GM12864 (cell line): ENCODE measurements at regions not wholly inside any gene's neighbourhood (a gene's known extent, or its start where the extent isn't known, plus 50 kb on each side); places are given as distances from the start of the nearest gene placed in this dataset.
"Not testable (repeated sequence)": the region's sequence is repeated elsewhere in the genome, so short reads cannot be mapped to it uniquely, and the experiment has no call there.

Source experiments
- DNase-seq: peaks from one replicate; pipeline ENCODE4 v3.0.0-alpha.2; 2011; ENCODE audit warnings: low read depth
- H3K4me3 ChIP-seq: 2 replicates; pipeline ENCODE4 v1.5.1; 2011; ENCODE audit warnings: mild to moderate bottlenecking, low read depth, low read length, control low read depth
- TF ChIP-seq, protein P1 (sequence below): IDR thresholded peaks from 2 replicates; pipeline ENCODE4 v1.5.1; 2011; ENCODE audit warnings: low read depth, mild to moderate bottlenecking, moderate library complexity, low read length, control low read depth, inconsistent platforms; ENCODE audit errors: missing control alignments

DNA sequence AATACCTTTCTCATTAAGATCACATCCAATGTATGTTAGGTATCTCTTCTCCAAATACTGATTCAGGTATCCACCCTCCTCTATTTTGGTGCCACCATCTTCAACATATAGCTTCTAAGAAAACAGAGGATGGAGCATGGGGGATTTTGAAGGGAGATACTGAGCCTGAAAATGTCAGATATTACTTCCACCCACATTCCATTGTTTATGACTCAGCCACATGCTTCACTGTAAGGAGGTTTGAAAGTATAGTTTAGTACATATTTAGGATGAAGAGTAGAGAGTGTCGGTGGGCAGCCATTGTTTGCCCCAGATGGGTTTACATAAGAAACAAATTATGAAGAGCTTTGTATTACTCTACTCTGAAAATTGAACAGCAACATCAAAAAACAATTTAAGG, 286.7 kb downstream of the TFAP2B start:
- TF ChIP-seq, protein P1, sequence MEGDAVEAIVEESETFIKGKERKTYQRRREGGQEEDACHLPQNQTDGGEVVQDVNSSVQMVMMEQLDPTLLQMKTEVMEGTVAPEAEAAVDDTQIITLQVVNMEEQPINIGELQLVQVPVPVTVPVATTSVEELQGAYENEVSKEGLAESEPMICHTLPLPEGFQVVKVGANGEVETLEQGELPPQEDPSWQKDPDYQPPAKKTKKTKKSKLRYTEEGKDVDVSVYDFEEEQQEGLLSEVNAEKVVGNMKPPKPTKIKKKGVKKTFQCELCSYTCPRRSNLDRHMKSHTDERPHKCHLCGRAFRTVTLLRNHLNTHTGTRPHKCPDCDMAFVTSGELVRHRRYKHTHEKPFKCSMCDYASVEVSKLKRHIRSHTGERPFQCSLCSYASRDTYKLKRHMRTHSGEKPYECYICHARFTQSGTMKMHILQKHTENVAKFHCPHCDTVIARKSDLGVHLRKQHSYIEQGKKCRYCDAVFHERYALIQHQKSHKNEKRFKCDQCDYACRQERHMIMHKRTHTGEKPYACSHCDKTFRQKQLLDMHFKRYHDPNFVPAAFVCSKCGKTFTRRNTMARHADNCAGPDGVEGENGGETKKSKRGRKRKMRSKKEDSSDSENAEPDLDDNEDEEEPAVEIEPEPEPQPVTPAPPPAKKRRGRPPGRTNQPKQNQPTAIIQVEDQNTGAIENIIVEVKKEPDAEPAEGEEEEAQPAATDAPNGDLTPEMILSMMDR = no peak
- DNase-seq = no peak

DNA sequence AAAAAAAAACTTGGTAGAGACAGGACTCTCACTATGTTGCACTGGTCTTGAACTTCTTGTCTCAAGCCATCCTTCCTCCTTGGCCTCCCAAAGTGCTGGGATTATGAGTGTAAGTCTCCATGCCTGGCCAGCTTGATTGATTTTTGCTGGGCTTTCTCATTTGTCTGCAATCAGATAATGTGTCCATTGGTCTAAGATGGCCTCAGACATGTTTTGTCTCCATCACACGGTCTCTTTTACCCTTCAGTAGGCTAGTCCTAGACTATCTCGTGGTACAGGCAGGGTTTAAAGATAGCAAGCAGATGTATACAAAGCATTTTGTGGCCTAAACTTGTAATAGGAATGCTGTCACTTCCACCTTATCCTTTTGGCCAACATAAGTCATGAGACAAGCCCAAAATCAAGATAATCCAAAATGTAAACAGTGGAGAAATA, 289.1 kb downstream of the TFAP2B start:
- no peak for DNase-seq
- TF ChIP-seq, protein P1 = no peak
- H3K4me3 ChIP-seq = no peak overlapping the region

More for the DNA sequence above, 286.7 kb downstream of the TFAP2B start:
- H3K4me3 ChIP-seq = no peak overlapping the region

DNA sequence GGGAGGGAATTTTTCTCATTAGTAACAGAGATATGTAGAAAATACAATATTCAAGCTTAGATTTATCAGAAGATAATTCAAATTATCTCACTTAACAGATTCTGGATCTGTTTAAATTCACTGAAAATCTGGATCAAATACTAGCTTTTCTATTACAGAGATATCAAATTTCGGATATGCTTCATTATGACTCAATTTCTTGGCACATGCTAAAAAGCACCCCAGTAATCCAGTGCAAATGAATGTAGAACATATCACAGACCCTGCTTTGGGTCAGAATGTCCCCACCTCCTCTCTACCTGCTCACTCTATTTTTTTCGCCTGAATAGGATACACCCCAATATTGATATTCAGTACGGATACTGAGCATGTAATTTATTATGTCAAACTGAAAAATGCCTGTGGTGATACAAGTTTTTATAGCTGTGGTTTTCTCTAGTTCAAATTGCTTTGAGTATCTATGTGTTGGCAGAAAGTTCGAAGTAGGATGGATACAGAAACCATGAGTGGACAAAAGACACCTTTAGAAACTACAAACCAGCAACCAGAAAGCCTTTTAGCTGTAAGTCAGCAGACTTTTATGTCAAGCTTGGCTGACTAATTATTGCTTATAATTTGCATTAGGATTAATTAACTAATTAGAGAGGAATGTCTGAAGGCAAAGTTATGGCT, 290.0 kb downstream of the TFAP2B start:
- DNase-seq = no peak
- TF ChIP-seq, protein P1 = no peak
- H3K4me3 ChIP-seq = no peak overlapping the region

DNA sequence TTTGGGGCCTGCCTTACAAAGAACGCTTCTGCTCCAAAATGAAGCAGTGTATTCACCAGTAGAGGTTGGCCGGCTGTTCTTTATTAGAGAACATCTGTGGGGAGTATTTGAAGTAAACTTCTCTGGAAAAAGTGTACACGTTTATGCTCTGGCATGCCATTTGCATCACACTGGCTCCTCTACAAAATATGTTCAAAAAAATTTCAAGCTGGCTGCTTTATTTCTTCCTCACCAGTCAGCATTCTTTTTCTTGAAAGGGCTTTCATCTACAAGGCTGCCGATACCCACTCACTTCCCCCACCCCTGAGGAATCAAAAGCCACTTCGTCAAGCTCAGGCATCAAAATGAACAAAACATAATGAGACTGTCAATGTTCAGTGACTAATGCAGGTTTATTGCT, 294.1 kb downstream of the TFAP2B start:
- no peak for DNase-seq
- no peak overlapping the region for H3K4me3 ChIP-seq
- TF ChIP-seq, protein P1 = no peak

DNA sequence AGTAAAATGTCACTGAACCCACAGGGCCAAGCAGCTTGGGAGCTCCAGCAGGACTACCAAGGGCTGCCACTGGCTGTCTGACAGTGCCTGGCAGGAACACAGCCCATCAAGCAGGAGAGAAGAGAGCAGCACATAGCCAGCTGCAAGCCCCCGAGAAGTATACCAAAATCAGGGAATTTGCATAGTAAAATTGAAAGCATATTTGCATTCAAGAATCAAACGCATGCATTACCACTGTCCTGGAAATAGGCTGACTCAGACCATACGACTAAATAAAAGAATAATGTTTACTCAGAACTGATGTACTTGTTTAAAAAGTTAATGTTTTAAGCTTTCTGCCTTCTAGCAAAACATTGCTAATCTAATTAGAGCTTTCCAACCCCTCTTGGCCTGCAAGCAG, 298.1 kb downstream of the TFAP2B start:
- DNase-seq = no peak
- TF ChIP-seq, protein P1 = no peak
- no peak overlapping the region for H3K4me3 ChIP-seq

DNA sequence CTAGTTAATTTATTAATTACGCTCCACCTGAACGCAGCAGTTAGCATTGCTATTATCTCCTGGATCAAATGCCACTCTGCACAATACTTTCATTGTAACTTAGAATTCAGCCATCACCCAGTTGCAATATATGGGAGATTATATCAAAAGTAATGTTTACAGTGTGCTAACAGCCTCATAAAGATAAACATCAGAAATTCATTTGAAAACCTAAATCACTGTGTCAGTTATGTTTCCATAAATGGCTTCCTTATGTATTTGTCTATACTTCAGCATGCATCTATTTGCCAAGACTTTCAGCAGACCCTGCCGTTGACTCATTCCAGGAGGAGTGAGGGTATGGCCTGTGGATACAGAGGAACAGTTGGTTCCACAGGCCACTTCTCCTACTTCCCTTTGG, 300.1 kb downstream of the TFAP2B start:
- no peak for DNase-seq
- TF ChIP-seq, protein P1 = no peak
- H3K4me3 ChIP-seq = no peak overlapping the region

DNA sequence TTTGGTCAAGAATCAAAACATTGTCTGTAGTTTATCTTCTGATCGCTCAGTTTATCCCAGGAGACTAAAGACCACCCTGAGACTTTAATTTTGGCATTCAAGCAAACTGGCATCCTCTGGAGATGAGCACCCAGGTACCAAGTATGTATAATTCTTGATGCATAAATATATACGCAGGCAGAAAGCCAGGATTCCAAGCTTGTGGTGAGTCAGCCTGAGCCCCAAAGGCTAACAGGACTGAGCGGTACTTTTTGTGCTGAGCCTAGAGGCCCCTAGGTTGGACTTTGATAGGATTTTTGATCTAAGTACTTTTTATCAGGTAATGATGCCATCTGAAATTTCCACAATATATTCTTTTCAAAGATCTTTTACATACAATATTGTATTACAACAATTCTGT, 301.3 kb downstream of the TFAP2B start:
- DNase-seq = no peak
- no peak overlapping the region for H3K4me3 ChIP-seq
- TF ChIP-seq, protein P1 = no peak

DNA sequence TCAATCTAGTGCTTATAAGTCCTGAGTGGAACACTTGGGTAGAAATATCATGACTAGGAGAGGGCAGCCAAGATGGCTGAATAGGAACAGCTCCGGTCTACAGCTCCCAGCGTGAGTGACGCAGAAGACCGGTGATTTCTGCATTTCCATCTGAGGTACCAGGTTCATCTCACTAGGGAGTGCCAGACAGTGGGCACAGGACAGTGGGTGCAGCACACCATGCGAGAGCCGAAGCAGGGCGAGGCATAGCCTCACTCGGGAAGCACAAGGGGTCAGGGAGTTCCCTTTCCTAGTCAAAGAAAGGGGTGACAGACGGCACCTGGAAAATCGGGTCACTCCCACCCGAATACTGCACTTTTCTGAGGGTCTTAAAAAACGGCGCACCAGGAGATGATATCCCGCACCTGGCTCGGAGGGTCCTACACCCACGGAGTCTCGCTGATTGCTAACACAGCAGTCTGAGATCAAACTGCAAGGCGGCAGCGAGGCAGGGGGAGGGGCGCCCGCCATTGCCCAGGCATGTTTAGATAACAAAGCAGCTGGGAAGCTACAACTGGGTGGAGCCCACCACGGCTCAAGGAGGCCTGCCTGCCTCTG, 302.8 kb downstream of the TFAP2B start:
- DNase-seq, H3K4me3 ChIP-seq: not testable (repeated sequence)
